GM21447 (cell line): ENCODE measurements at regions not wholly inside any gene's neighbourhood (a gene's known extent, or its start where the extent isn't known, plus 50 kb on each side); places are given as distances from the start of the nearest gene placed in this dataset.

ENCODE experiments used
- ATAC-seq: cut with Tn5 transposase; IDR thresholded peaks from one replicate; pipeline ENCODE4 v1.9.1; 2021; ENCODE audit not compliant: unreplicated experiment

DNA sequence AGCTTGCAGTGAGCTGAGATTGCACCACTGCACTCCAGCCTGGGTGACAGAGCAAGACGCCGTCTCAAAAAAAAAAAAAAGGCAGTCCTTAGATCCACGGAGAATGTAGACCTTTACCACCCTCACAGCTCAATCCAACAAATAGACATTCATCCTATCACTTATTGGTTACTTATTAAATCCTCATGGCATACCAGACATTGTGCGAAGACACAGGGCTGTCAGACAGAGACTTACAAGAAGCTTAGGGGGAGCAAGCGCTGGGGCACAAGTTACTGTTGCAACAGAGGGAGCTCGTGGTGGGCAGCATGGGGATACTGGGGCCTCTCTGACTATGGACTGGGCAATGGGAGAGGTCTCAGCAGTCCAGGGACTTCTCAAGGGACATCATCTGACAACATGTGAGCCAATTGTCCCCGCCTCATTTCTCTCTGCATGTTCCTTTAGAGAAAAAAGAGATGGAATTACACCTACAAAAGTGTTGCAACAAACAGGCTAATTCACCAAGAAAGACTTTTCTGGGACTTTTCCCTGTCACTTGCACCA, 82.8 kb upstream of the TNS3 start:
- no peak for ATAC-seq

DNA sequence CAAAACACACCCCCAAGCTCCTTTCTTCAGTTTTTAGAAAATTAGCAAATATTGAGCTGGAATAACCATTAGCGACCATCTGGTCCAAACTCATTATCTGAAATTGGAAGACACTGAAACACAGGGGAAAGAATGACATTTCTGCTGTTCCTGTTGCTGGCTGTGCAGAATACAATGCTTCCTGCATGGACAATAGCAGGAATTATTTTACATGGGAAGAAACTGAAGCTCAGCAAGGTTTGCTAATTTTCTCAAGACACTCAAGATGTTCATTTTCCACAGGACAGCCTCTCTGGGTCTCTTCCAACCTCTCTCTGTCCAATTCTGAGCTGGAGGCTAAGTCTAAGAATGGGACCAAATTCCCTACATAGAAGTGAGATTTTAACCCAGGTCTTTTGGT, 81.9 kb upstream of the TNS3 start:
- ATAC-seq: no peak

DNA sequence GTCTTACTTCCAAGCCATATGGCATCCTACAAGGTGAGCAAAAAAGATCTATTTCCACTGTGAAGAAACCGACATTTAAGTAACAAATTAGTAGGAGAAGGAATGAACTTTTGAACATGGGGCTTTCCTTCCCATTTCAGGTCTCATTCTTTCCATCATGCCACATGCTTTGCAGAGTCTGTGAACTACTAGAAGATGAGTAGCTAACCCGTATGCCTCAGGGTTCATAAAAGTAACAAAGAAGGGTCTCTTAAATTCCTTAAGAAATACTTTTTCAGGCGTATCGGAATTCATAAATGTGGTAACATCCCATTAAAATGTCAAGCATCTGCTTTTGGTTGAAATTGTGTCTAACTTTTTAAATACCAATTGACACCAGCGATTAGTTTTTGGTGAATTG, 81.3 kb upstream of the TNS3 start:
- ATAC-seq: no peak

DNA sequence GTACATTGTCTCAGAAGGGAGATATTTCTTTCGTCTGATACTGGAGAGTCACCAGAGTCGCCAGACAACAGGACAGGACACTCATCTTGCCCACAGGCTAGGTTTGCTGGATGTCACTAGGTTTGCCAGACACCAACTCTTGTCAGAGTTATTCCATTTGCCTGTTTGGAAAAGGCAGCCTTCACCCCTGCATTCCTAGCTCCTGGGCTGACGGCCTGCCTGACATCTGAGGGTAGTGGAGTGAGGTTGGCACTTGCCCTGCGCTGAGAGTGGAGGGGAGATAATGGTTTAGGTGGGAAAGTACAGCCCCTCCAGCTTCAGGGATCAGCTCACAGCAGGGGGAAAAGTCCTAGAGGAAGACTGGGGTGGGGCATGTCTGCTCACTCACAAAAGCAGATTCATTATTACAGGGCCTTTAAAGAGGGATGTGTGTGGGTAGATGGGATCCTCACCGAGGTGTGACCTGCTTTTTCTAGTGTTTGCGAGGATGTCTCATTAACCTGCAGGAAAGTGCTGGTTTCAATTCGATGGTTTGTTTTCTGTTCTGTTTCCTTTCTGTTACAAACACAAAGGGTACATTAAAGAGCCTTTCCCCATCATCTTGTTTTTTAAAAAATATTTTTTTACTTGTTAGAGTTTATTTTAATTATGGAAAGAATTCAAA, 79.3 kb upstream of the TNS3 start:
- ATAC-seq: peak; percentile 79

DNA sequence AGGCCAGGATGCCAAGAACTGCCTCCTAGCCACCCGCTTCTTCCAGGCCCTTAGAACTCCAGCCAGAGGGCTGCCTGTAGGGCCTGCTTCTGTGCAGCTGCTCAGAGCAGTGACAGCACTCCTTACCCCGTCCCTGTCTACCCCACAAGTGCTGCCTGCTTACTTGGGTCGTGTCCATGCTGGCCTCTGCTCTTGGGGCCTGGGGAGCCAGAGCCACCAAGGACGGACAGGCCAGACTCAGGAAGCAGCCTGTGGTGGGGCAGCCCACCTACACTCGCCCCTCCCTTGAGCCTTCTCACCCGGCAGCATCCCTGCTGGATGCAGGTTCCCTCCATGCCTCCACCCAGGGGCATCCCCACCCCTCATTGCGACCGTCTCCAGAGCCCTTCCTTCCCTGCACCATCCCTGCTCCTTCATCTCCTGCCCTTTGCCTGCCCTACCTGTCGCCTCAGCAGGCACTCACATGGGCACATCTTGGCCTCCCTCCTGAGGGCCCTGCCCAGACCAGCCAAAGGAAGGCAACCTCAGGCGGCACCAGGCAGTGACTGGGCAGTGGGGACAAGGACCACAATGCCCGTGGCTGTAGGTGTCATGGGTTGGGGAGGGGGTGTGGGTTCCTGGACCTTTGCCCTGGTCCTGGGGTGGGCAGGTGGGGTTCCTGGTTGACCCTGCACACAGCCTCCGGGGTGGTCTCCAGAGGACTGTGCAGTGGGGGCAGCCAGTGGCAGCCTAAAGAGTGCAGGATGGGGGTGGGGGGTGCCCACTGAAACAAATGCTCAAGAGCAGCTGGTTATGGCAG, 78.0 kb upstream of the TNS3 start:
- no peak for ATAC-seq

DNA sequence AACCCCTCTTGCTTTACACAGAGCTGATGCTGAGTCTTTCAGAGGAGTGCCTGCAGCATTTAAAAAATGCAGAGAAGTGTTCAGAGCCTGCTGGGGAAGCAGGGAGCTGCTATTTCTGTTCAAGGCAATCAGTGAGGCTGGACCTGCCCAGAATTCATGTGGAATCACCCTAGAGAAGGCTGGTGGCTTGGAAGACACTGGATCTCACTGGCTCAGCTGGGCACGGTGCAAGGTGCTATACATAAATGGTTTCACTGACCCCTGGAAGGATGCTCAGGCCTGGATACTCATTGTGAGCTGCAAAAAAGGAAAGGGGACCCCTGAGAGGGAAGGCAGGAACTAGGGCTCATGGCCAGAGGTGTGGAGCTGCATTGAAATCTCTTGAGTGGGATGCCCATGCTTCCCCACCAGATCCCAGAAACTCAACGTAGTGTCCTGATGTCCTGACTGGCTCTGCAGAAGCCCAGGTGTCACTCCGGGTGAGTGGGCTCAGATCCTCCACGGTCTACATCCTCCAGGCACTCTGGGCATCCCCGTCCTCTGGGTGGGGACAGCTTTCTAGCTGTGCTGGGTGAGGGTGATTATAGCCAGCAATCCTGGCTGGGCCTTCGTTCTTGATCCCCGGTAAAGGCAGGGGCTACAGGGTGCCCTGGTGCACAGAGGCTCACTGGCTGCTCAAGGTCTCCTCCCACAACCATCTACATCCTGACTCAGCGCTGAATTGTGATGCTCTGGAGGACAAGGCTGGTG, 77.2 kb upstream of the TNS3 start:
- ATAC-seq: no peak

DNA sequence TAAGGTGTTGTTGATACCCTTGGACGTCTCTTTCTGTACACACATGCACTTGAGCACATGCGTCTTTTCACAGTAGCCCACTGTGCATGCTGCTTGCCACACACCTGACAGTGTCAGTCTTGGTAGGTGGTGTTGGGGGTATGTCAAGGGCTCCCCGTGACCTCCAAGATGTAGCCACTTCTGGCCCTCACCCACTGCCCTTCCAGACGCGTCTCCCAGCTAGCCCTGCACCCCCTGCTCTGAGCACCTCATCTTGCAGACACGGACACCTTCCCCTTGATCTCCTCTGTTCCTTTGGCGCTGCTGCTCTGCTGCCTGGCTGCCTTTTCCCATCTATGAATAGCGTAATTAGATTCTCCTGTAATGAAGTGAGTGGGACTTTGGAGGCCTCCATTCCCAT, 75.2 kb upstream of the TNS3 start:
- no peak for ATAC-seq

DNA sequence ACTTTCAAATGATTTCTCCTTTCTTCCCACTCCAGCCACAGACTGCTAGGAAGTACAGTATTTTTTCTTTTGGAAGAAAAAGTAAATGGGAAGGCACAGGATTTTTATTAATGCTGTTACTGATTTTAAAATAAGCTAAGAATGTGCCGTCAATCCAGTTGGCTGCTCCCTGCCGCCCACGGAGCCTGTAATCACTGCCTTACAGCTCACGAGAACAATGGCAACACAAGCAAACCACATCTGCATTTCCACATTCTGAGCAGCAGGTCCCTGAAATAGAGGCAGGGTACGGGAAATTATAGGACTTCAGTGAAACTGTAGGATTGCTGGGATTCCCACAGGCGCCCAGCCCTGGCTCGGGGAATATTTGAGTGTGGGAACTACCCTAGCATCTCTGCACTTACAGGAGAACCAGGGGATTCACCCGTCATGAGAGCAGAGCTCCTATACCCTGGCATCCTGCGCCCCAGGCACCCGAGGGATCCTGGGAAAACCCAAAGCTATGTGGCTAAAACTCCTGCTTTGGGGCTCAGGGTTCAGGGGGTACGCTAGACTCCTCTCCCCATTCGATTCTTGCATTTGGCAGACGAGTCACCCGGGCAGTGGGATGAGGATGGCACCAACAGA, 72.9 kb upstream of the TNS3 start:
- ATAC-seq: no peak

DNA sequence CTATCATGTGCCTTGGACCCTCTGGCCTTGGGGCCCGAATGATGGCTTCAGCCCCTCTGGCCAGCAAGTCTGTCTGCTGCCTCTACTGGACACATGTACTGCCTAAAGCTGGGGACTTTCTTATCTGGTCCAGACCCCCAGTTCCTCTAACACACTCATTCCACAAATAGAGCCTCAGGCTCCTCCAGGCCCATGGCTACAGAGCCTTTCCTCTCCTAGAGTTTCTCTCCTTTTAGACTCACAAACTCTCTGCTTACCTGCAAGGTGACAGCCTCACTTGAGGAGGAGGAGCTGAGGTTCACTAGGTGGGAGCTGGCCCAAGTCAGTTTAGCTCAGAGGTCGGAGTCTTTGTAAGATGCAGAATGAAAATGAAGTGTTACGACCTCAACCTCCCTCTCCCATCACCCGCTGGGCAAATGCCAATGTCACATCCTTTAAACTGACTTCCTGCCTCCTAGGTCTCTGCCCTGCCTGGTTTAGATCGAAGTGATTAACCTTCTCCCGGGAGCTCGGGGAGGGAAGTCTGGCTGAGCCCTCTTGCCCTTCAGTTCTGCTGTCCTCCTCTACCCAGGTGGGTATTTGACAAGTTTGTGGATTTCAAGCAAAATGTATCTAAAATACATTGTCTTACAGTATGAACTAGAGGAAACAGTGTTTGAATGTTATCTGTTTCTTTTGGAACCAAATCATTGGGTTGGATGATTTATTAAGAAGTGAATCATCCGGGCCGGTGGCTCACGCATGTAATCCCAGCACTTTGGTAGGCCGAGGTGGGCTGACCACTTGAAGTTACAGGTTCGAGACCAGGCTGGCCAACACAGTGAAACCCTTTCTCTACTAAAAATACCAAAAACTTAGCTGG, 71.9 kb upstream of the TNS3 start:
- no peak for ATAC-seq

DNA sequence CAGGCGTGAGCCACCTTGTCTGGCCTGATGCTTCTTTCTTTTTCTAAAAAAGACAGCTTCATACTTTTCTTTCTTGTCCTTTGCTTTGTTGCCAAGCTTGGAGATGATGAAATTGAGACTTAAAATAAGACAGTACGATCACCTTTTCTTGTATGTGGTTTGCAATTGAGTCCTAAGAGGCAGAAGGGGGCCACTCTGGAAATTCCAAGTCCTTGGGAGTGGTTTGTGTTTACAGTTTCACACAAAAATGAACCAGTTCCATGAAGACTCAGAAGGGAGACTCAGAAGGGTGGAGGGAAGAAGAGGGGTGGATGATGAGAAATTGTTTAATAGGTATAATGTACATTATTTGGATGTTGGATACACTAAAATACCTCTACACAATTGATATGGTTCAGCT, 70.7 kb upstream of the TNS3 start:
- ATAC-seq: no peak

DNA sequence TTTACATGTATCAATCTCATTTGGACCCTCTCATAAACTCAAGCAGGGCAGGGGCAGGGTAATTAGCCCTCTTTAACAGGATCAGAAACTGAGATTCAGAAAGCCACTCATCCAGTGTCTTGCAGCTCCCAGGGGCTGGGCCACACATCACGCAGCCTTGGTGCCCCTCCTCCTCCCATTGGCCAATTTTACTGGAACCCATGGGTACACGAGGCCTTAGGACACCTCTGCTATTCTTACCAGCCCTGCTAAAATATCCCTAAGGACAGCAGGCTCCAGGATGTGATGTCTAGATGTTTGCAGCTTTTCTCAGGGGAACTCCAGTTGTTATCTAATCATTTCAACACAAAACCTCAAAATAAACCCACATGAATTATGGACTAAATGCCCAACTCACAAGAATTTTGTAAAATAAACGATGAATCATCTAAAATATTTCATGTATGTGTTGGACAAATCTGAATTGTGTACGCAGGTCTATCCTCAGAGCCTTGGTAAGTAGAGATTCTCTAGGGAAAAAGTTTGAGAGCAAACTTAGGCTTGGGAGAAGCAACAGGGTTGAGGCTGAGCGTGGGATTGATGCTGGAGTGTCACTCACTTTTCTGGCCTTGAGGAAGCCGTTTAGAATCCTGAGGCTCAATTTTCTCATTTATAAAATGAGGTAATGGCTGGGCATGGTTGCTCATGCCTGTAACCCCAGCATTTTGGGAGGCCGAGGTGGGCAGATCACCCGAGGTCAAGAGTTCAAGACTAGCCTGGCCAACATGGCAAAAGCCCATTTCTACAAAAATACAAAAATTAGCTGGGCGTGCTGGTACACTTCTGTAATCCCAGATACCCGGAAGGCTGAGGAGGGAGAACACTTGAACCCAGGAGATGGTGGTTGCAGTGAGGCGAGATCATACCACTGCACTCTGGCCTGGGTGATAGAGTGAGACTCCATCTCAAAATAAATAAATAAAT, 69.7 kb upstream of the TNS3 start:
- ATAC-seq: no peak

DNA sequence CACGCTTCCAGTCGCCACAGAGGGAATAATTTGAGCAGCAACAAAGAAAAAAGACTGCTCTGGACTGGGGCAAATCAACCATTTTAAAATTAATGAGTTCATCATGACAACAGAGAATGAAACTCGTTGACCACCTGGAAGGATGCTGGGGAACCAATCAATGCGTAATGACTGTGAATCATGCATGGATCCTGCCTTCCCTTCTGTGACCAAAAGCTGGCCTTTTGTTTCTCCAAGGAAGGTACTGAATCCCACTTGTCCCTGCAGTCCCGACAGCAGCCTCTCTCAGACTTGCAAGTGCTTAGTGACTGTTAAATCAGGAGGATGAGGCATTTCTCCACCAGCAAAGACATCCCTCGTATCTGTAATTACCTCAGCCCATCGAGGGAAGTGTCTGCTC, 68.0 kb upstream of the TNS3 start:
- ATAC-seq: no peak

DNA sequence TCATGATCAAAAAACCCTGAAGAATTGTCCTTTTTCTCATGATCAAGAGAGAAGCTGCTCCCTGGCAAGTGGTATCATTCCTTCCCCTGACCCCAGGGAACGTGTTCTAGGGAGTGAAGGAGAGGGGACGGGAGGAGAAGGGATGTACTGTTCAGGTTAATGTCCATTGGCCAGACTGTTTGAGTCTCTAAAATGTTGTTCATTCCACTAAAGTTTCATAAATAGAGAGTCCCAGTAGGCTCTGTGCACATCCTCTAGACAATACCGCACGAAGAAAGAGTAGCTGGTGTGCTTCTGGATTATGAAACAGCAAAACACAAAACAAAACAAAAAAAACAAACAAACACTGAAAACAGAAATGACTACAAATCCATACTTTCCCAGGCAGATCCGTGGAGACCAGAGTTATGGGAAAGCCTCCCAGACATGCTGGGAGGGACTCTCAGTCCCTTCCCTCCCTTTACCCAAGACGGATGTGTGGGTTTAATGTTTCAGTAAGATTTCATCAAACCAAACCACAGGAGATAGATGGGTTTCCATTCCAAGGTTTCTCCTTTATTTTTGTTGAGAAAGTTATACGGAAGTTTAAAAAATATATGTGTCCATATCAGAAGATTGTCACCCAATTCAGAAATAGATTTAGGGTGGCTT, 66.5 kb upstream of the TNS3 start:
- no peak for ATAC-seq

DNA sequence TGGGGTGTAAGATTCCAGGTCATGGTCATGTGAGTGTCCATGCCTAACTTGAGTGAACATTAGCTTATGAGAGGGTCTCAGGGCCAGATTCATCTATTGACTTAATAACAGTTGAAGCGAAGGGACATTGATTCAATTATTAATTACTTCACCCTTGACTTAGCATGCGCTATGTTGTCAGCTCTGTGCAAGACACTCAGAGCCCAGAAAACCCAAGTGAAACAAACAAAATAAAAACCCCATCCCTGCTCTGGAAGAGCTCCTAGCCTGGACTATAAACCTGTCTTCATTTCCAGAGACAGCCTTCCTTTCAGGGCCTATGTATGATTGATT, 66.0 kb upstream of the TNS3 start:
- ATAC-seq: no peak

DNA sequence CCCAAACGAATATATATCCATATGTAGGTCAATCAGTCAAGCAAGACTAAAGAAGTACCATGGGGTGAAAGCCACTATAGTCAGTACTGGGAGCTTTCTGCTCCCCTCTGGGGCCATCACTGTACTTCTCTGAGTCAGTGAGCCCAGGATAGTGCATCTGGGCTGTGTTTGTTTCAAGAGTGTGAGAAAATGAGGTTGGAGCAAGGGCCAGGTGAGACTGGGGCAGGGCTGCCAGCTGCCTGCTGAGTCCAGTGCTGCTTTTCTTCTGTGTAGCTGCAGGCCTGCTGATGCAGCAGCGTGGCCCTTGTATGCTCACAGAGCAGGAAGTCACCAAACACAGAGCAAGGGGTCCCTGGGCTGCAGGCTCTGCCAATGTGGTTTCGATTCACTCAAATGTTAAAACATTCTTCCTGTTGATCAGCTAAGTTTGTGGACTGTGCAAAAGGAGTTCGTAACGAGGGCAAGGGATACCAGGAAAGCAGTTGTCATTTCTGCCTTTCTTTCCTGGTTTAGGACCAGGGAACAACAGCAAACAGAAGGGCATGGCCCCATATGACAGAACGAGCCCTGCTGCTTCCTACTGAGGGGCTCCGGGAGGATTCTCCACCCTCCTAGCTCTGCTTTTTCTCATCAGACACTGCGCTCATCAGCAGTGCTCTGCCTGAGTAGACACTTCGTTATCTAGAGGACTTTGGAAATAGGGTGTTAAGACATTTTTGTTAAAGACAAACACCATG, 65.4 kb upstream of the TNS3 start:
- peak; percentile 90 for ATAC-seq

DNA sequence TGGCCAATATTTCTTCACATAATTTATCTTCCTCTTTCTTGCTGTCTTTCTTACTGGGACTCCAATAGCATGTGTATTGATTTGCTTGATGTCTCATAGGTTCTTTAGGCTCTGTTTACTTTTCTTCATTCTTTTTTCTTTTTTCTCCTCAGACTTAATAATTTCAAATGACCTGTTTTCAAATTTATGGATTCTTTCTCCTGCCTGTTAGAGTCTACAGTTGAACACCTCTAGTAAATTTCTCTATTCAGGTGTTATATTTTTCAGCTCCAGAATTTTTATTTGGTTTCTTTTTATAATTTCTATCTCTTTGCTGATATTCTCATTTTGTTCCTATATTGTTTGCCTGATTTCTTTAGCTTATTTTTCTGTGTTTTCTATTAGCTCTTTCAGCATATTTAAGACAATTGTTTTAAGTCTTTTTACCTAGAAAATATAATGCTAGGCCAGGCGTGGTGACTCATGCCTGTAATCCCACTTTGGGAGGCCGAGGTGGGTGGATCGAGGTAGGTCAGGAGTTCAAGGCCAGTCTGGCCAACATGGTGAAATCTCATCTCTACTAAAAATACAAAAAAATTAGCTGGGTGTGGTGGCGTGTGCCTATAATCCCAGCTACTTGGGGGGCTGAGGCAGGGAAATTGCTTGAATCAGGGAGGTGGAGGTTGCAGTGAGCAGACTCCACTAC, 61.9 kb upstream of the TNS3 start:
- ATAC-seq: no peak

DNA sequence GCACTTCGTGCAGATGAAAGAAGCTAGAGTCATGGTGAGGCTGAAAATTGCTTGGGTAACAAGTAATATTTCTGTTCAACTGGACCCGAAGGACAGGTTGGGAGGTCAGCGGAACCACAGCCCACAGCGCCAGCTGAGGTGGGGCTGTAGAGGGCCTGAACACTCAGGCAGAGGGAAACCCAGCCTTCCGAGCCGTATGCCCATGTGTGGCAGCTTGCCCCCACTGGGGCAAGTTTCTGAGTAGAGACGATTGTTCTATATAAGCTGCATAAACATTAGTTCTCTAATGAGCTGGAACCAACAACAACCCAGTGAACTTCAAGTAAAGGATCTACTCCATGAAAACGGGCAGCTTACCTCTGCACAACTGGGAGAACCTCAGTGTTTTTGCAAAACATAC, 58.4 kb upstream of the TNS3 start:
- no peak for ATAC-seq
